SW480 (cell line): ENCODE measurements at regions not wholly inside any gene's neighbourhood (a gene's known extent, or its start where the extent isn't known, plus 50 kb on each side); places are given as distances from the start of the nearest gene placed in this dataset.

Experiments
- DNase-seq: peaks from one replicate; pipeline ENCODE4 v3.0.0-alpha.2; 2016; ENCODE audit warnings: low spot score

DNA sequence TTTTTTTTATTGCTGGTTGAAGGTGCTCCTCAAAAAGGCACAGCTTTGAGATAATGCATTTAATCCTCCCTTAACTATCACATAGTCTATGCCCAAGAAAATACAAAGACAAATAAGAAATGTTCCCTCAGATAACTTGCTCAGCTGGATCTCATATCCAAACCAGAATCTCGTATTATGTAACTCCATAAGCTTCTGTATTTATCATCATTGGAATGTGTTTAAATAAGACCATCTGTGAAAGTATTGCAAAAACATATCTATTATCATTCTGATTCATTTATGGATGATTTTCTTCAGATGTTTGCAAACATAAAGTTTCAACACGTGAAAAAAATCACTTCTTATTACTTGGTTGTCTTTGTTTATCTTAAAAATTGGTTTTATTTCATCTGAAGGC, 190.9 kb downstream of the IRS2 start:
- DNase-seq = no peak

DNA sequence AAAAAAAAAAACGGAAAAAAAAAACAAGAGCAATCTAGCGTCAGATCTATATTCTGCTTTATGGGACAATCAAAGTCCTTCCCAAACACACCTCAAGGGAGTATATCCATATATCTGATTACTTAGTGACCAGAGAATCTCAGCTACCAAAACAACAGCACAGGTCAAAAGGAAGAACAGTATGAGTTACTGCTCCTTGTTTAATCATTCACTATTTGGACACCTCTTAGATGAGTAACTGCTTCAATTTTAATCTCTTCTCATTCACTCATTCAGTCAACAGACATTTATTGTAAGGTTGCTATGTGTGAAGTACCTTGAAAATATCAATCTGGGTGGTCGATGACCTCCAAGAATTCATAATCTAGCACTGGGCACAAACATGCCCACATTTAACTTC, 193.2 kb downstream of the IRS2 start:
- peak; percentile 23 for DNase-seq

DNA sequence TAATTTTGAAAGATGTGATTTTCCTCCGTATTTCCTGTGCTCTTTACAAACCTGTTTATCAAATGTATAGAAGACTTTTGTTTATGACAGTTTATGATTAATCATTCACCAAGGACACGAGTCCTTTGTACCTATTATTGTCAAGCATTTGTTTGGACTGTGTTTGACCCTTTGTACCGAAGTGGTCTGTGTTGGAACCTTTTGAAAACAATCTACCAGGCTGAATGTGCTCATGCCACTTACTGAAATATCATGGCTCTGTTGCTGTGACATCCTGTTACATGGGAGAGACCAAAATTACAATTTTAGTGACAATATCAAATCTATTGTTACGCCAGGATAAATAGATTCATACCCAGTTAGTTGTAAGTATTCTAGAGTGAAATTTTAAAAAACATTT, 193.6 kb downstream of the IRS2 start:
- DNase-seq = peak; percentile 51

DNA sequence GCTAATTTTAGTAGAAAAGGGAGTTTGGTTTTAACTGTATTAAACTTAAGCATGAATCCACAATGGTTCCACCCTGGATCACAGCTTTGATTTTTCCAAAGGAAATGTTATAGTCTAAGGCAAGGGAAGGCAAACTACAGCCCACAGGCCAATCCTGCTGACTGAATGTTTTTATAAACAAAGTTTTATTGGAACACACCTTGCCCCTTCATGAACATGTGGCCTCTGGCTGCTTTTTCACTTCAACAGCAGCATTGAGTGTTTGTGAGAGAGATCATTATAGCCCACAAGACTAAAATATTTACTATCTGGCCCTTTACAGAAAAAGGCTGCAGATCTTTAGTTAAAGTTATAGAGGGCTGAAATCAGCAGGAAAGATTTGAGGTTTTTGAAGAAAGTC, 198.7 kb downstream of the IRS2 start:
- no peak for DNase-seq

DNA sequence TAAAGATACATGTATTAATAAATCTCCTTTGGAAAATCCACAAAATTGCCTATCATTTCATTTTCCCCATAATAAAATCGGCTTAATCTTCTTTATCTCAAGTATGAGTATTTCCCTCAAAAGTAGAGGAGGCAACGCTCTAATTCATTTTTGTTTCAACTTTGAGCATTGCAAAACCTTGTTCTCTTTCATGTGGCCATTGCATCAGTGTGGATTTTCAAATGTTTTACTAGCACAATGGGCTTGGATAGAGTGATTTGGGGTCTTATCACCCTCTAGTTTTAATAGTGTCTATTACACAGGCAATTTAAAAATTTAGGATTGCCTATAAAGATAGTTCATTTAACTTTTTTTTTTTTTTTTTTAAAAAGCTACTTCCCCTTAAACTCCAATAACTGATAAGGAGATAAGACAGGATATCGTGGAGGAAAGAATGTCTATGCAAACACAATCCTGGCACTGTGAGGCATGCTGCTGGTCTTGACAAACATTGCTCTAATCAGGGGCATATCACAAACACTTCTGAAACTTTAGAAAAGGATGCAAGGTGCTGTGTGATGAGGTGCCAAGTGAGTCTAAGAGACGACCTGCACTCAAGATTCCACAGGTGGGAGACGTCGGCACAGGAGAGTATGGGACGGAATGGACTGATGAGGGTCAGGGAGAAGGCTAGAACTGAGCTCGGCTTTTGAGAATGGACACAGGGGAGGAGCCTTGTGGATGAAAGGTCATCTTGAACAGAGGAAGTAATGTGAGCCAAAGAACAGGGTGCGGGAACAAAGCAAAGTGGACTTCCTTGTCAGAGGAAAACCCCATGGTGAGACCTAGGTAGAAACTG, 199.7 kb downstream of the IRS2 start:
- no peak for DNase-seq

DNA sequence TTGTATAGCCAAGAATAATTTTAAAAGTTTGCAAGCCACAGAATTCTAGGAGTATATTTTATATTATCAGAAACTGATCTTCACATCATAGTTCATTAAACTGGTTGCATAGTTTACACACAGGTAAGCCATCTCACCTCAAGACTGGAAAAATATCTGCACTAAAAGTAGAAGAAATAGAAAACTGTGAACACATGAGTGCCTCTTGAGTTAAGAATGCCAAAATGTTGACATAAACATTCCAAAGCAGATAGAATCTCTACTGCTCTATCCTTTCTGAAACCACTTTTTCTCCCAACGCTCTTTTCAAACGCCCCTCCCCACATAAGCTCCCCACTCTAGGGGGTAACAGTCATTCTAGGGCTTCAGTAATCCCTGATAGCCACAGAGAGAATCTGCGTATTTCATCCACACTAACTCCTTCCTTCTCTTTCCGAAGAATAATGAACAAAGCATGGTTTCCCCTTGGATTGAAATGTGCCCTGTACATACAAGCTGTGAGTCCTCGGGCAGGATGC, 201.5 kb downstream of the IRS2 start:
- DNase-seq = no peak

DNA sequence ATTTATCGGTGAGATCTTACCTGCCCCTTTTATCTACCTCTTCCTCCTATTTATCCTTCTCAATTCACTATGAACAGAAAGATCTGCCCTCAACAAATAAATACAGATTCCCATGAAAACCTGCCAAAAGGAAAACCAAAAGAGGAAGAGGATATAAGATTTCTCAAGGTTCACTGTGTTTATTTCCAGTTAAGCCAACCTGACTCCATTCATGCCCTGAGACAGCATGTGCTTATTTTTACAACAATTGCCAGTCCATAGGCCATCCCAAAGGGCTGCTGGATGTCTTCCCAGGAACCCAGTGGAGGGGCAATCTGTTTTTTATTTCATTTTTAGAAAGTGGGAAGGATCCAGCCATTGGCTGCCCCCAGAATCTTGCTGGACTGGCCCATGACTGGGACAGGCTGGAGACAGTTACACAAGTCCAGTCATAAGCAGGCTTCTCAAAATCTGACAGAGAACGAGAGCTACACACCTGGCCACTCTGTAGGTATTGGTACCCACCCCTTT, 209.1 kb downstream of the IRS2 start:
- no peak for DNase-seq

DNA sequence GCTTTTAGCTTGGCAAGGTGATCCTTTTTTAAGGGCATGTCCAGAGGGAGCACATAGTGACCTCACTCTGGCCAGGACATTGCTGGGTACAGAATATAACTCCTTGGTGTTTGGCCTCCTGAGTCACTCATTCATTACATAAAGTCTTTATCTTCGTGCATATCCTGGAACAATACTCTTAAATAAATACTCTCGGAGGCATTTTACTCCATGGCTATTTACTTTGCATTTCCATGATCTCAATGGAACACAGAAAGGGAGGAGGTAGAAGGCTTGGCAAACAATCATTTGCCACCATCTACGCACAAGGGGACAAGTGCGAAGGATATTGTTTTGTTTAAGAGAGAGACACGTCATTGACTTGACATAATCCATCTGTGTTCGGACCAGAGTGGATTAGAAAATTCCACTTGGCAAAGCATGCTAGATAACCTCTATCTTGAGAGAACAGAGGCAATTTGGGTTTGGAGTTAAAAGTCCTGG, 210.0 kb downstream of the IRS2 start:
- DNase-seq = no peak

DNA sequence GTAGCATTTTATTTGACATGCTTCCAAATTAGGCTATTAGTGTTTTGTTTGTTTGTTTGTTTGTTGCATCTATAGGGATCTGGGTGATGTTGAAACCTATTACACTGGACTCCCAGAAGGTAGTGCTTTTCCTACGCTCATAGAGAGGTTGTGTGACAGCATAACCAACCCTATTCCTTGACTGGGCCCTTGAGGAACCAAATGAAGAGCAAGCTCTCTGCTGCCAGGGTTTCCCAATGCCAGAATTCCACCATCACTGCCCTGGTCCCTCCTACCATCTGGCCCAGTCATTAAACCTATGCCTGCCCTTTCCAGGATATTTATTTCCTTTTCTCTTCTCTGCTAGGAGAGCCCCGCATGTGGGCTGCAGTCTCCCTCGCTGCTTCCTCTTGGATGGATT, 210.6 kb downstream of the IRS2 start:
- no peak for DNase-seq

DNA sequence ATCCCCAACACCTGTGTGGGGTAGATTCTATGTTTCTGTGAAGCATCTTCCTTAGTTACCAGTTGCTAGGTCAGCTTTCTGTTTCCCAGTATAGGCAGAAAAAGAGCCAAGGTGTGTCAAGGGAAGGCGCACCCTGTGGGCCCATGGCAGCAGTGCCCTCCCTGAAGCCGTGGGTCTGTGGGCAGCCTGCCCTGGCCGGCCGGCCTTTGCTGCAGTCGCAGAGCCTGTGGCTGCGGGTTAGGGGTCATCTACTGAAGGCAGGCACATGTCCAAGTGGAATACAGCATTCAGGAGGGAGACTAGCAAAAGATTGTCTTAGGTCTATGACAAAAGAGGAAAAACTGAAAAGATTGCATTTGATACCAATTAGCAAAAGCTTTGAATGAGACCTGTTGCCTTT, 214.0 kb downstream of the IRS2 start:
- DNase-seq = no peak

DNA sequence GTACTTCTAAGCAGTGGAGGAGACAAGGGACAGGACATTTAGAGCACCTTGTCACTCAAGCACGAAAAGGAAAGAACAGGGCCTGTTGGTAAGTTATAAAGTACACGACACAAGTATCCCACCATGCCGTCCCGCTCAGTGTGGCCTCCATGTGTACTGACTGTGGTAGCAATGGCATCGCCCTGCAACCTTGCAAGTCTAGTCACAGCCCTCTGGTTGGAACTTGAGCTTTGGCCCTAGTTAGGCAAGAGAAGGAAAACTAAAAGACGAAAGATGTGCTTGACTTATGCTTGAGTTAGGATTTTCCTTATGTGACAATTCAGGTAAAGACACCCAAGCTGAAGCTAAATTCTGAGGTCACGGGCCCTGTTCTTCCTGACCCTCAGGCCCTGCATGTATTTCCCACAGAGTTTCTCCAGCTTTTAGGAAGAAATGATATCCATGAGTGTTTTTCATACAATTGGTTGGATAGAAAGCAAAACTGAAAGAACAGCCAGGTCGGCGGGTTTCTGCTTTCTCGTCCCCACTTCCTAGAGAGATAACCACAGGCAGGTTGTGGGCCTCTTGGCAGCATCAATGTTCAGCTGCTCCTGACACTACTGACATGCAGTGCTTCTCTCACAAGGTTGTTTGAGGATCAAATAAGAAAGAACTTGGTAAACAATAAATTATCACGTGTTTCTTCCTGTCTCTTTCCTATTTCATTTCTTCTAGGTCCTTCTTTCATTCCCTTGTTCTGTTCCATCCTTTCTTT, 216.2 kb downstream of the IRS2 start:
- no peak for DNase-seq

DNA sequence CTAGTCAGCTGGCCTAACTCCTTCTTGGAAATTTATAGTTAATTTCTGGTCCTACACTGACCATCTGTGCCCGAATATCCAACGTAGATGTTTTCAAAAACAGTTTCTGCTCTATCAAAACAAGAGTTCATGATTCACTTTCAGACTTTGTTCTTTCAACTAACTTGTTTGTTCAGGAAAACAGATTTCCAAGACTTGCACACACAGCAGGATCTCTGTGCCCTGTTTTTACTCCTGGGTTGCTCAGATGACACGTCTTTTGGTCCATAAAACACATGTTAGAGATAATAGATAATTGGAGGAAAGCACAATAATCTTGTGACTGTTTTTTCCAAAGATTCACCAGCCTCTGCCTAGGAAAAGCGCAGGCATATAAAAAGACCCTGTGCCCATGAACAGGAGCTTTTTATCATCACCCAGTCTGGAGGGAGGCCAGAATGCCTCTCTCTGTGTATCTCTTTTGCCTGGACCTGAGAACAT, 218.0 kb downstream of the IRS2 start:
- DNase-seq = no peak

DNA sequence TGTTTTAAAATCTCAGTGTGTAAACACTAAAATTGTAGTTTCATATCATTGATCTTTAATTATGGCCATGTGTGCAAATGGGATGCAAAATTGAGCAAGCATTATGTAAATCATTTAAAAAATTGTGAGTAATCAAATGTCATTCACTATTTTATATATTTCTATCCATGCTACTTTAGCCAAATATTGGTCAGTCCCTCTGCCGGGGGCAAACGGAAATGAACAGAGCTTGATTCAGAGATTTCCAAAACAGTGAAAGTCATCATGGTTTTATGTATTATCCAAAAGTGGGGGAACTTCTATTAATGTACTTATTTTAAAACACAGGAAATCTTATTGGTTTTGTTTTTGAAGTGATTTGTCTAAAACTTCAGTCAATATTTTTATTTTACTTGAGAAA, 219.1 kb downstream of the IRS2 start:
- no peak for DNase-seq

DNA sequence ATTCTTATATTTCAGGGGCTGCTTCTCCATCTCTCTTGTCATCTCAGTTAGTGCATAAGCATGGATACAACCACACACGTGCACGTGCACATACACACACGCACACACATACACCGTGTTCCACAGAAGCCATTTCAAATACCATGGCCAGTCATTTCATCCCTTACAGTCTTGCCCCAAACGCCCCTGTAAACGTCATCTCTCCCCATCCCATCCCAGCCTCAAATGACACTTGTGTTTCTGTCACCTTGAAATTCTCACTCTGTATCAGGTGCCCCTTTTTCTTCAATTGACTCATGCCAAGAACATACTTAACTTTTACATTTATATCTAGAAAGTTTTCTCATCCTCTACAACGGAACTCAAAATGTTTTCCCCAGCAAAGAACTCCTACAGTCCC, 220.5 kb downstream of the IRS2 start:
- no peak for DNase-seq

DNA sequence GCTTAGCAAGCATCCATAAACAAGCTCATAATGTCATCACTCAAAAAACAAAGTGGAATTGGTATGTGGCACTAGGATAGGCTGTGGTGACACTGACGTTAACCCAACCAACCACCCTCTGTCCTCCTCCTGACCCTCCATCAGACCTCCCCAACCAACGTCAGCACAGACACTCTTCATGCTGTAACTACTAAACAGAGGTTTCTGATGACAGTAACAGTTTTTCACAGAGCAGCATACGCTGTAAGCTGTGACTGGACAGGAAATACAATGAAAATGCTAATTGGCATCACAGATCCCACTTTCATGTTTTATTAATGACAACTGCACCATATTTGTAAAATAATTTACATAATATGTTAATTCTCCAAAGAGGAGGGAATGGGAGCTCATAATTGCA, 238.0 kb downstream of the IRS2 start:
- peak; percentile 47 for DNase-seq

DNA sequence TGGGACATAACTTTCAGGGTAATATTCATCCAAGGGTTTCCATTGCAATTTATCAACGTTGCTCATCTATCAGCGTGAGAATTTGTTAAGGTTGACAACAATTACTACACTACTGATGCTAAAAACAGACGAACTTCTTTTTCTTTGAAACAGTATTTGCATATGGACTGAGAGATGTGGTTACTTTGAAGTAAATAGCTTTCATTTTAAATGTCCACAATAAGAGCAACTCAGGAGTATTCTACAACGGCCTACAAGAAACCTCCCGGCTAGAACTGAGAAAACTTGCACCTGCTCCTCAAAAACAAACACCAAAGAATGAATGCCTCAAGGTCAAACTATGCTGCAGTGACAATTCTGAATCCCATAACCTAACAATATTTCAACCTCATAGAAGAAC, 238.4 kb downstream of the IRS2 start:
- DNase-seq = peak; percentile 35

DNA sequence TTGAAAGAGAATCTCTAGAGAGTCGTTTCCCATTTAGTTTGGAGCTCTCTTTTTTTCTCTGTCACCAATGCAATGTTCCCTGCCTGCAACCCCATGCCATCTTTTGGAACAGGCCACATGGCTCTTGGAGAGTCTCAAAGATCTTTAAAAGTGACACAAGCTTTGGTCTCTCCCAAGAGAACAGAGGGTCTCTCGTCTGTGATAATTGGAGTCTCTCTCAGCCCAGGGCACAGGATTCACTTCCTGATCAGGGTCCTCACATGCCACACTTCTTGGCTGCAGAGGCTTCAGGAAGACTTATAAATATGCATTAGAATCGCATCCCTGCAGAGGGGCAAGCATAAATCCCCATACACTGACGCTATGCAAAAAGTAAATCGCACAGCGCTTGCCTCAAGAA, 240.5 kb downstream of the IRS2 start:
- no peak for DNase-seq

DNA sequence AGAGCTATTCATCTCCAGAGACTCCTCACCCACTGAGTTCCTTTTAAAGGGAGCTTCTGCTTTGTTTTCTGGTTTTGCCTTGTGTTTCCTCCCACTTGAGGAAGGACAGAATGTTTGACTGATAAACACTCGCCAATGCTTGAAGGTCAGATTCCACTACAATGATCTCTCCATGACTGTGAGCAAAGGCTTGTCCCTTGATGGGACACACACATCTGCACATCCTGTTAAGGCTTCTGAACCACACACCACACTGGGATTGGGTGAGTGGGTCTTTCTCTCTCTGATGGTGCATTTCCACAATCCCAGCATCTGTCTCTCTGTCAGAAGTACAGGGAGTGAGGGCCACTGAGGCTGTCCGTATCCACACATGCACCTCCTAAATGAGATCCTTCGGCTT, 245.3 kb downstream of the IRS2 start:
- DNase-seq = no peak

DNA sequence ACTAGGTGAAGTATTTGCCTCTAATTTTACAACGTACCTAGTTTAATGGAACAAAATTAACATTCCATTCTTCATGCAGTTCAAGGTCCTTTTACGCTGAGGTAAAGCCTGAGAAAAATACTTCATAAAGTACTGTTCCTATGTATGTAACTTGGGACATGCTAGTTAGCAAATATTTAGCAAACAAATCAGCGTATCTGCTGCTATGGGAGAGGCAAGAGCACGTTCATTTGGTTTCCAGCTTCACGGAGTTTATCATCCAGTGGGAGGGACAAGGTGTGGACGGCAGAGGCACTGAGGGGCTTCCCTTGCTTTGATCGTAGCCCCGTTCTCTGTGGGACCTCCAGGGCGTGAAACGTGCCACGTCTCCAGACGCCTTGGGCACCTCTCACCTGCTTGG, 248.8 kb downstream of the IRS2 start:
- DNase-seq = no peak

DNA sequence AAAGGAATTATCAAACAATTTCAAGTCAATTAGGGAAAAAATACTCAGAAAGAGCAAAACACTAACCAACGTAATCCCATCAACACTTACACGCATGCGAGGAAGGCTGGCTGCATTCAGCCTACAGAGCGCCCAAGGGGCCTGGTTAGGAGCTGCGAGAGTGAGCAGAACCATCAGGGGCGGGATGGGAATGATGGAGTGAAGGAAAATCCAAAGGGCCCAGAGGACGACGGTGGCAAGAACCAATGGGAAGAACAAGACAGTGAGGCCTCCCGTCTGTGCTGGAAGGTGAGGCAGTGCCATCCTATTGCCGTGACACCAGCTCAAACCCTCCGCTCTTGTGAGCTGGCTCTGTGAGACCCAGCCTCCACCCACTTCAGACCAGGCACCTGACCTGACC, 253.0 kb downstream of the IRS2 start:
- no peak for DNase-seq

DNA sequence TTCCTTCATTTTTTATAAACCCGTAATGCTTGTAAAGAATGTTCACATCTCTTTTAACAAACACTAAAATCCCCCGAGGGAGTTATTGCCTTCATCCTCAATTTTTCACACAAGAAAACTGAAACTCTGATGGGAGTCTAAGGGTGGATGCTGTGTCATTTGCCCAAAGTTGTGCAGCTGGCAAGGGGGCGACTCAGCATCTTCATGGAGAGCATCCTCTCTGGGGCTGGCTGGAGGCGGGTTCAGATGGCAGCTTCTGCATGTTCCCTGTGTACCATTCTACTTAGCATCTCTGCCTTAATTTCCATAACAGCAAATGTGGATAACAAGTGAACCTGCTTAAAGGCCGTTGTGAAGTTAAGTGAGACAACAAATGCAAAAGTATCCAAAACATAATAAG, 256.4 kb downstream of the IRS2 start:
- DNase-seq = no peak

DNA sequence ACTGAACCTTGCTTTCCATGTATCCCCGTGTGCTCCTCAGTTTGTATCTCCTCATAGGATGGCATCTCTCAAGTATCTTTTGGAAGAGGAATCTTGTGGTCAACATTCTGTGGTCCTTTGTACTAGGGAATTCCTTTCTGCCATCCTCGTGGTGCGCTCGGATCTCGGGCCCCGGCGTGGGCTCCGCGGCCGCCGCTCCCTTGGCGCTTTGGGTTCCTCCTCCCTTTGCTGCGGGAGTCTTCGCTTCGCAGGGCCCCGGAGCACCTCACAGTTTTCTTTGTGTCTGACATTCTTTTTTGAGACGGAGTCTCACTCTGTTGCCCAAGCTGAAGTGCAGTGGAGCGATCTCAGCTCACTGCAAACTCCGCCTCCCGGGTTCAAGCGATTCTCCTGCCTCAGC, 264.7 kb downstream of the IRS2 start:
- DNase-seq = no peak

DNA sequence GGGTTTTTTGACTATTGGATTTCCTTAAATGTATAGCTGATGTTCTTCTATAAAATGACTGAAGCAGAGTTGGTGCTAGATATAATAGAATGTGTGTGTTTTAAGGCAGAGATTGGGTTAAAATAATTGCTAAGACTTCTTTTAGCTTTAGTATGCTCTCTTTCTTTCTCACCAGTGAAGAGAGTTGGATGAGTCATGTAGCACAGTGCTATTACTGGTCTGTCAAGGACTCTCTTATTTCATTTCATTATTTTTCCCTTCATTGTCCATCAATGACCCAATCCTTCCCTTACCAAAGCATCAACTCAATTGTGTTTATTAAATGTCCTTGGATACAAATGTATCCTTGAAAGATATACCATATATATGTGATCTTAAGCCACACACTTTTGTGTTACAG, 268.9 kb downstream of the IRS2 start:
- no peak for DNase-seq
